Eye (tissue), 1 donor: ENCODE measurements at regions not wholly inside any gene's neighbourhood (a gene's known extent, or its start where the extent isn't known, plus 50 kb on each side); places are given as distances from the start of the nearest gene placed in this dataset.
"Not testable (repeated sequence)": the region's sequence is repeated elsewhere in the genome, so short reads cannot be mapped to it uniquely, and the experiment has no call there.

Experiments
- DNase-seq: peaks from one replicate; pipeline ENCODE4 v3.0.0-alpha.2; 2015

GRCh38 chr1:90823686-90824085 is 106.6 kb upstream of the BARHL2 start:
- no peak for DNase-seq

DNA sequence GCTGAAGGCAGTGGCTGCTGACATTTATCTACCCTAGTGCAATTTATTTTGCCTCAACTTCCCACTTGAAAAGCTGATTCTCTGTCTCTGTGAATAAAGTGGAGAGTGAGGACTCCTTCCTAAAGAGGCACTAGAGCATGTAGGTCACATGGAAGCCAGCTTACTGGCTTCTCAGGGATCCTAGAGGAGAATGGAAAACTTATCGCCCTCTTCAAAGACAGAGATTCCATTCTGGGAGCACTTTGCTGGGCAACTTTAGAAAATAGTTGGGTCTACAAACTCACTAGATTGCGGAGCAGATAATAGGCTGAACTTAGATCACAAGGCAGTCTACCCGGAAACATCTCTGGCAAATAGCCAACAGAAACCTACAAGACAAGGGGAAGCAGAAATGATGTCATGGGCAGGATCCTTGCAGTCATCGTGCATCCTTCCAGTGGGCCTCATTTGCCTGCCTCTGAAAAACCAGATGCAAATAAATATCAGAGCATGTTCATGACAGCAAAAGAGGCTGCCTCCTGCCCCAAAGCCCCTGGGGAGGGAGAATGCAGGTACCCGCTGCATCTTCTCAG is 104.8 kb upstream of the BARHL2 start:
- peak; percentile 15 for DNase-seq

GRCh38 chr1:90821152-90821787 is 104.2 kb upstream of the BARHL2 start:
- DNase-seq, result no peak

DNA sequence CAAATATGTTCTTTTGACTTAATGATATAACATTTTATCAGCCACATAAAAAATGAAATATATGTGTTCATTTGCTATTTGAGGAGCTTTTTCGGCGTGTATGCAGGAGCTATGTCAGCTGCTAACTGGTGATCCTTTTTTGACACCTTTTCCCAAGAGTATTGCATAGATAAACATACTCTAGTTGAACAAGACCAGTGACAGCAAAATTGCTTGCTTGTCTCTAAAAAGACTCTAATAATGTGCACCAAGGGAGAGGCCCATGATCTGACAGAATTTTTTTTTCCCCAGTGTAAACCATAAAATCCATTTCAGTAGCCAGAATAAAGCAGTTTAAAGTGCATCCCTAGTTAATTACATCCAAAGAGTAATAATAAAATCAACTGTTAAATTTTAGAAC is 103.6 kb upstream of the BARHL2 start:
- DNase-seq, result no peak

- DNase-seq, result no peak
Observed at GRCh38 chr1:90817399-90817798, 100.3 kb upstream of the BARHL2 start.

DNA sequence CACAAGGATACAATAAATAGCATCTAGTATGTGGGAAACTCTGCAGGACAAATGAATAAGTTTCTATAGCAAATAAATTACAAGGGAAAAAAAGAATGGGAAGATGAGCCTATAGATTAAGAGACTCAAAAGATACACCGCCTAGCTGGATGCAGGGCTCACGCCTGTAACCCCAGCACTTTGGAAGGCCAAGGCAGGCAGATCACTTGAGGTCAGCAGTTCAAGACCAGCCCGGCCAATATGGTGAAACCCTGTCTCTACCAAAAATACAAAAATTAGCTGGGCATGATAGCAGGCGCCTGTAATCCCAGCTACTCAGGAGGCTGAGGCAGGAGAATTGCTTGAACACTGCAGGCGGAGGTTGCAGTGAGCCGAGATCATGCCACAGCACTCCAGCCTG is 95.1 kb upstream of the BARHL2 start:
- DNase-seq, result not testable (repeated sequence)

- not testable (repeated sequence) for DNase-seq
Observed at GRCh38 chr1:90811444-90811950, 94.4 kb upstream of the BARHL2 start.

GRCh38 chr1:90810681-90811080 is 93.6 kb upstream of the BARHL2 start:
- no peak for DNase-seq

DNA sequence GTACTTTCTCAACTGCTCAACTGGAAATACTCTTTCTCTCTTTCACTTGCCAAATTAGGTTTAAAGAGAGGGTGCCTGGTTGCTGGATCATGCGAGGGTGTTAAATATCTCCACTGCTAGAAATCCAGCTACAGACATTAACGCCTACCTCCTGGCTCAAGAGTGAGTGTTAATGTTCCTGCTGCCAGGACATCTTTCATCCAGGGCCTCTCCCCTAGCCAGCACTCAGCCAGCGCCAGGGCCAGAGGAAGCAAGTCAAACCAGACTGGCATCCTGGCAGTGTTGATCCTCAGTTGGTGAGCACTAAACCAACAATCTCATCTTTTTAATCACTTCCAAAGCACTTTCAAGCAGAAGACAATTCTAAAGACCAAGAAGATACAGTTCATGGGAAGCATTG is 92.9 kb upstream of the BARHL2 start:
- DNase-seq, result no peak

- no peak for DNase-seq
Observed at GRCh38 chr1:90809093-90809492, 92.0 kb upstream of the BARHL2 start.

GRCh38 chr1:90807329-90807728 is 90.2 kb upstream of the BARHL2 start:
- DNase-seq, result no peak

- DNase-seq, result no peak
Observed at GRCh38 chr1:90802622-90803021, 85.5 kb upstream of the BARHL2 start.

GRCh38 chr1:90800012-90800717 is 83.1 kb upstream of the BARHL2 start:
- DNase-seq, result peak; percentile 30

- peak; percentile 8 for DNase-seq
Observed at GRCh38 chr1:90799326-90799725, 82.2 kb upstream of the BARHL2 start.

- peak; percentile 6 for DNase-seq
Observed at GRCh38 chr1:90798883-90799282, 81.8 kb upstream of the BARHL2 start.

- no peak for DNase-seq
Observed at GRCh38 chr1:90798344-90798743, 81.2 kb upstream of the BARHL2 start.

- DNase-seq, result peak; percentile 5
Observed at GRCh38 chr1:90795431-90795830, 78.3 kb upstream of the BARHL2 start.

GRCh38 chr1:90786709-90787108 is 69.6 kb upstream of the BARHL2 start:
- no peak for DNase-seq

DNA sequence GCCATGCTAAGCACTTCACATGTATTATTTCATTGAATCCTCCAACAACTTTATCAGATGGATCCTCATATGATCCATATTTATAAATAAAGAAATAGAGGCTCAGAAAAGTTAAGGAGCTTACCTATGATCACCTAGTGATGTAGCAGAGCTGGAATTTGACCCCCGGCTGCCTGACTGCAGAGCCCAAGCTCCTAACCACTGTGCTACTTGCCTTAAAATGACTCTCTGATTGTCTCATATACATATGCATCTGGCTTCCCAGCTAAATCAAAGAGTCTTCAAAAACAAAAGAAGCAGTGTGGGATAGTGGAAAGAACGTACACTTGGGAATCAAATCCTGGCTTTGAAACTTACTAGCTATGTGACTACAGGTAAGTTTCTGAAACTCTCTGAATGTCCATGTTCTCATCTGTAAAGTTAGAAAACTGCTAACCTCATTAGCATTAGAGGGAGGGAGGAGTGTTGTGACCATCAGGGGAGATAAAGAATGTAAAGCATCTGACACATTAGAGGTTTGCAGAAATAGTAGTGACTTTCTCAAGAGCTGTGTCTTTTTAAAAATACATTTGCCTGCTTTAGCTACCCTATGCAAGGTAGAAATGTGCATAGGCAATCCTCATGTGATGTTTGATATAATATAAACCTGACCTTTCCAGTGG is 67.2 kb upstream of the BARHL2 start:
- DNase-seq, result no peak

DNA sequence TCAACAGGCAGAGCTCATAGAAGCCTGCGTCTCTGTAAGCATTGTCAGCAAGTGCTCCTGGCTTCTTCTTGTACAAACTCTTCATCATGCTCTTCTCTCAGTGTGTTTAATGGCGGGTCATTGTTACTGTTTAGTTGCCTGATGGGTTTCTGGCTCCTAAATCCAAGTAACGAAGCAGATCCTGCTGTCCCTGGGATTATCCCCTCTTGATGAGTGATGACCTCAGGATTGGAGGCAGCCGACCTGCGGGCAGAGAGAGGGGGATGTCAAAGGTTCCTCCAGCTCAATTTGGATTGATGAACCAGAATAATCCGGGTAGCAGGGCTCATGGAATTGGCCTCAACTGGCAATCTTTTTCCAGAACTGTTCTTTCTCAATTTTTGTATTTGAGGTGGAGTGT is 66.1 kb upstream of the BARHL2 start:
- DNase-seq, result no peak

- no peak for DNase-seq
Observed at GRCh38 chr1:90782046-90782445, 64.9 kb upstream of the BARHL2 start.

- DNase-seq, result no peak
Observed at GRCh38 chr1:90781534-90781933, 64.4 kb upstream of the BARHL2 start.

- DNase-seq, result no peak
Observed at GRCh38 chr1:90780981-90781380, 63.9 kb upstream of the BARHL2 start.

- DNase-seq, result no peak
Observed at GRCh38 chr1:90779573-90779972, 62.5 kb upstream of the BARHL2 start.
